A549 (cell line): ENCODE measurements at regions not wholly inside any gene's neighbourhood (a gene's known extent, or its start where the extent isn't known, plus 50 kb on each side); places are given as distances from the start of the nearest gene placed in this dataset.

Source experiments
- ATAC-seq, 2 experiments: fragments of 200-7000 bp in 1 of 2; fragments of >200 bp in 1 of 2; cut with Nextera tagmentation in 1 of 2; cut with Tn5 transposase in 1 of 2; 3 replicates each; pipeline versions ENCODE4 v1.8.0 to v1.9.1; 2018 to 2020; ENCODE audit warnings: mild to moderate bottlenecking in 1 of 2, moderate library complexity in 1 of 2
- CTCF ChIA-PET: fragments of 300-600 bp; sonication (Branson Sonifier 250); formaldehyde crosslinking; extraction: SDS; loops from one replicate; lab custom pipeline; 2021; ENCODE audit warnings: antibody characterized with exemption, inconsistent platforms; lab: Yijun Ruan, JAX
- POLR2A ChIA-PET: fragments of 350-600 bp; formaldehyde crosslinking; extraction: SDS; loops from one replicate; lab custom pipeline; 2021; ENCODE audit warnings: antibody characterized with exemption, inconsistent platforms; lab: Yijun Ruan, JAX
- DNase-seq, 2 experiments: peaks; one replicate each; pipeline versions ENCODE4 v3.0.0 to v3.0.0-alpha.2; 2011 to 2016; ENCODE audit warnings: low read depth in 1 of 2, low spot score in 1 of 2
- FAIRE-seq: peaks from 2 replicates; lab custom pipeline; 2011; peaks lifted over from hg19 to GRCh38; lab: Jason Lieb, UNC
- H3K27ac ChIP-seq, 2 experiments: fragments of >200 bp; sonication (Bioruptor Twin); formaldehyde crosslinking; 3 replicates each; pipeline ENCODE4 v1.5.1; 2016 to 2017
- H3K4me1 ChIP-seq: fragments of >200 bp; sonication (Bioruptor Twin); formaldehyde crosslinking; 3 replicates; pipeline ENCODE4 v1.6.1; 2016
- H3K4me2 ChIP-seq: fragments of >200 bp; sonication (Bioruptor Twin); formaldehyde crosslinking; 3 replicates; pipeline ENCODE4 v1.6.1; 2016
- H3K4me3 ChIP-seq: fragments of >200 bp; sonication (Bioruptor Twin); formaldehyde crosslinking; 3 replicates; pipeline ENCODE4 v1.5.1; 2016
- H3K9me3 ChIP-seq: fragments of >200 bp; sonication (Bioruptor Twin); formaldehyde crosslinking; 3 replicates; pipeline ENCODE4 v1.6.1; 2016
- BCL3 ChIP-seq: fragments of >200 bp; sonication (Bioruptor Twin); formaldehyde crosslinking; IDR thresholded peaks from 3 replicates; pipeline ENCODE4 v1.6.1; 2016
- CEBPB ChIP-seq, 2 experiments: fragments of >200 bp in 1 of 2; sonication (Bioruptor Twin) in 1 of 2; formaldehyde crosslinking in 1 of 2; IDR thresholded peaks; 2 replicates each; pipeline ENCODE4 v1.6.1; 2012 to 2016
- CHD4 ChIP-seq: fragments of 200-600 bp; sonication (generic); IDR thresholded peaks from 2 replicates; pipeline ENCODE4 v1.6.1; 2016; ENCODE audit warnings: antibody characterized with exemption, mild to moderate bottlenecking, borderline replicate concordance
- CTCF ChIP-seq: fragments of >200 bp; sonication (Bioruptor Twin); formaldehyde crosslinking; IDR thresholded peaks from 3 replicates; pipeline ENCODE4 v1.5.1; 2016
- EHMT2 ChIP-seq: fragments of 200-600 bp; sonication (generic); IDR thresholded peaks from 2 replicates; pipeline ENCODE4 v1.6.1; 2016; ENCODE audit warnings: antibody characterized with exemption, low read depth, mild to moderate bottlenecking, moderate library complexity
- FOSB ChIP-seq: fragments of 250-450 bp; sonication (Bioruptor Pico); IDR thresholded peaks from 2 replicates; pipeline ENCODE4 v1.5.0; 2020; ENCODE audit warnings: mild to moderate bottlenecking, moderate library complexity
- HES2 ChIP-seq: fragments of >200 bp; sonication (Bioruptor Twin); formaldehyde crosslinking; IDR thresholded peaks from 2 replicates; pipeline ENCODE4 v1.6.1; 2016
- HOXB5 ChIP-seq: fragments of 250-450 bp; sonication (Bioruptor Pico); IDR thresholded peaks from 2 replicates; pipeline ENCODE4 v1.5.0; 2020; ENCODE audit warnings: mild to moderate bottlenecking, moderate library complexity
- KDM1A ChIP-seq: fragments of 200-600 bp; sonication (generic); IDR thresholded peaks from 2 replicates; pipeline ENCODE4 v1.6.1; 2016; ENCODE audit warnings: low read depth, mild to moderate bottlenecking
- KDM5A ChIP-seq: fragments of 200-600 bp; sonication (generic); IDR thresholded peaks from 2 replicates; pipeline ENCODE4 v1.6.1; 2016; ENCODE audit warnings: antibody characterized with exemption, mild to moderate bottlenecking
- MAFK ChIP-seq: fragments of 450-650 bp; IDR thresholded peaks from 2 replicates; pipeline ENCODE4 v1.6.1; 2014; ENCODE audit not compliant: partially characterized antibody
- MAX ChIP-seq: IDR thresholded peaks from 2 replicates; pipeline ENCODE4 v1.6.1; 2012
- NFE2L2 ChIP-seq: fragments of 150-350 bp; conservative IDR thresholded peaks from 2 replicates; pipeline ENCODE4 v1.6.1; 2014; ENCODE audit warnings: low read length
- PHF8 ChIP-seq: fragments of 200-600 bp; sonication (generic); IDR thresholded peaks from 2 replicates; pipeline ENCODE4 v1.6.1; 2016; ENCODE audit warnings: low read depth, mild to moderate bottlenecking, antibody characterized with exemption, moderate library complexity, borderline replicate concordance
- POLR2AphosphoS2 ChIP-seq: conservative IDR thresholded peaks from 2 replicates; pipeline ENCODE4 v1.6.1; 2012; ENCODE audit warnings: low read length, improper control_type of control experiment, inconsistent platforms
- RAD21 ChIP-seq, 2 experiments: fragments of >200 bp in 1 of 2; sonication (Bioruptor Twin) in 1 of 2; formaldehyde crosslinking in 1 of 2; IDR thresholded peaks in 1 of 2; conservative IDR thresholded peaks in 1 of 2; 2 replicates in 1 of 2; 3 replicates in 1 of 2; pipeline ENCODE4 v1.6.1; 2012 to 2018; ENCODE audit warnings: inconsistent platforms in 1 of 2
- RARB ChIP-seq: fragments of 250-450 bp; sonication (Bioruptor Pico); IDR thresholded peaks from 2 replicates; pipeline ENCODE4 v1.8.0; 2021; ENCODE audit warnings: mild to moderate bottlenecking, moderate library complexity
- RCOR1 ChIP-seq: fragments of 150-350 bp; IDR thresholded peaks from 2 replicates; pipeline ENCODE4 v1.6.1; 2014; ENCODE audit warnings: antibody characterized with exemption, low read length, low read depth
- REST ChIP-seq: fragments of 200-600 bp; sonication (generic); IDR thresholded peaks from 2 replicates; pipeline ENCODE4 v1.6.1; 2016; ENCODE audit warnings: antibody characterized with exemption, mild to moderate bottlenecking, moderate library complexity
- RNF2 ChIP-seq: fragments of 200-600 bp; sonication (generic); IDR thresholded peaks from 2 replicates; pipeline ENCODE4 v1.6.1; 2016; ENCODE audit warnings: low read depth, mild to moderate bottlenecking, antibody characterized with exemption, moderate library complexity, borderline replicate concordance
- SMC3 ChIP-seq: fragments of >200 bp; sonication (Bioruptor Twin); formaldehyde crosslinking; IDR thresholded peaks from 3 replicates; pipeline ENCODE4 v1.6.1; 2018; ENCODE audit warnings: inconsistent platforms
- TP53 ChIP-seq: fragments of 250-450 bp; sonication (Bioruptor Pico); IDR thresholded peaks from 2 replicates; pipeline ENCODE4 v1.5.0; 2021; ENCODE audit warnings: mild to moderate bottlenecking, moderate library complexity
- USF2 ChIP-seq: fragments of 450-650 bp; IDR thresholded peaks from 2 replicates; pipeline ENCODE4 v1.6.1; 2014; ENCODE audit warnings: antibody characterized with exemption
- ZFP36 ChIP-seq: fragments of 450-650 bp; IDR thresholded peaks from 2 replicates; pipeline ENCODE4 v1.6.1; 2014; ENCODE audit warnings: borderline replicate concordance; ENCODE audit not compliant: partially characterized antibody
- ZSCAN20 ChIP-seq: fragments of 250-450 bp; sonication (Bioruptor Pico); IDR thresholded peaks from 2 replicates; pipeline ENCODE4 v1.8.0; 2022; ENCODE audit warnings: mild to moderate bottlenecking, moderate library complexity
- WGBS: methylation state at CpG from one replicate; pipeline ENCODE4 v1.1.6; 2017; ENCODE audit errors: missing lambda C conversion rate; 5-methylcytosine and 5-hydroxymethylcytosine counted together

- ChIA-PET POLR2A (no interaction called here), CTCF (no interaction called here)
- Histone ChIP-seq H3K4me1 (peaks cover 23% of the 10 kb centered on the region), H3K4me2 (no peak overlapping the region), H3K27ac (no peak overlapping the region), H3K4me3 (no peak overlapping the region), H3K9me3 (no peaks in the 10 kb centered on the region)
- ATAC-seq (peak in 1 of 2 experiments; percentile 8; a peak in 1 of 6 replicates), FAIRE-seq (no peak), DNase-seq (no peak)
- 86% methylated on average over 10 of the region's 10 CpGs for WGBS
- TF ChIP-seq ZSCAN20 (CRISPR knock-in tag) (no peak), CEBPB (IDR thresholded peaks at IDR 0.05) (no peak), ZFP36 (no peak), CHD4 (no peak), RNF2 (no peak), KDM5A (no peak), TP53 (CRISPR knock-in tag) (no peak), CTCF (no peak), MAX (no peak), EHMT2 (no peak), RARB (CRISPR knock-in tag) (no peak), FOSB (CRISPR knock-in tag) (no peak), PHF8 (no peak)
These were observed 239.2 kb upstream of the PRKCQ start for GRCh38 chr10:6819301-6819700.

- no peak for FAIRE-seq
- 93% methylated on average over 4 of the region's 4 CpGs for WGBS
These were observed 237.7 kb upstream of the PRKCQ start for GRCh38 chr10:6817770-6818169.

More at GRCh38 chr10:6817770-6818169, 237.7 kb upstream of the PRKCQ start:
- DNase-seq = no peak
- no peaks in the 10 kb centered on the region for H3K9me3 ChIP-seq
- H3K4me1 ChIP-seq = peaks cover 12% of the 10 kb centered on the region; the same call in 2 of the 3 replicates
- no peak for ATAC-seq
- H3K27ac ChIP-seq = no peak overlapping the region
- H3K4me2 ChIP-seq = peak overlapping the region; percentile 27; the same call in 1 of the 3 replicates
- TF ChIP-seq KDM1A (no peak), CTCF (no peak), BCL3 (no peak), MAX (no peak), HES2 (no peak), HOXB5 (CRISPR knock-in tag) (no peak), REST (no peak), USF2 (no peak), TP53 (CRISPR knock-in tag) (no peak), SMC3 (no peak), PHF8 (no peak), POLR2AphosphoS2 (no peak), RAD21 (conservative IDR thresholded peaks at IDR 0.05 in 1 of 2, IDR thresholded peaks at IDR 0.05 in 1 of 2) (no peak), MAFK (no peak), RCOR1 (no peak), EHMT2 (no peak), NFE2L2 (no peak)
- ChIA-PET POLR2A (no interaction called here), CTCF (no interaction called here)
- H3K4me3 ChIP-seq = no peak overlapping the region
